ENCODE measurements at regions not wholly inside any gene's neighbourhood (a gene's known extent, or its start where the extent isn't known, plus 50 kb on each side); places are given as distances from the start of the nearest gene placed in this dataset.
"Not testable (repeated sequence)": the region's sequence is repeated elsewhere in the genome, so short reads cannot be mapped to it uniquely, and the experiment has no call there.

DNA sequence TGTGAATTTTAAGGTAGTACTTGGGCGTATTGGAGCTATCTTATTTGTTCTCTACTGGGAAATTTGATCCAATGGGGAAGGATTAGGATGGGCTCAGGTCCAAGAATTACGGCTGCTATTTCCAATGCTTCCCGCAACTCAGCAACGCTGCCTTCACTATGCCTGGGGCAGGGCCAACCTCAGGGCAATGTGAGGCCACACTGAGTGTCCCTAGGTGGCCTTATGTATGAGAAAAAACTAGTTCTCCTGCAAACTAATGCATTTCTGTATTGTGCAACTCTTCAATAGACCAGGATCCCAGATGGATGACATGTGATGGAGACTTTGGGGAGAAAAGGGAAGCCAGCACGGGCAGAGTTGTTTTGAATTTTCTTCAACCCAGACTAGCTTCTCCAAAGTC lies 168.1 kb downstream of the DUSP10 start:
- DNase-seq (ENCODE audit: low read depth, low spot score), result no peak

GRCh38 chr1:221574529-221574928 lies 167.4 kb downstream of the DUSP10 start:
- DNase-seq (ENCODE audit: low read depth, low spot score), result no peak

GRCh38 chr1:221575605-221576004 lies 166.3 kb downstream of the DUSP10 start:
- DNase-seq (ENCODE audit: low read depth, low spot score), result no peak

DNA sequence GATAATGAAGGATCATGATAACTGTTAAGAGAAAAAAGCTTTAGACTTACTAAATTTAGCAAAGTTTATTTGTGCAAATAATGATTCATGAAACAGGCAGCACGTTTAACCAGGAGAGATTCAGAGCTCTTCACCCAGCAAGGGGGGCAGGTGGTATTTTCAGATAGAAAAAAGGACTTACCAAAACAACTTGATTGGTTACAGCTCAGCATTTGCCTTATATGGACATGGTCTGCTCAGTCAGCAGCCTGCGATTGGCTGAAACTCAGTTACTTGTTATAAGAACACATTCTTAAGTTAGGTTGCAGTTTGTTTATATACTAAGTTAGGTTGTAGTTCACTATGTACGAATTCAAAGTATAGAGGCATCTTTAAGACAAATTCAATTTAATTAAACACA lies 165.6 kb downstream of the DUSP10 start:
- DNase-seq (ENCODE audit: low read depth, low spot score), result no peak

DNA sequence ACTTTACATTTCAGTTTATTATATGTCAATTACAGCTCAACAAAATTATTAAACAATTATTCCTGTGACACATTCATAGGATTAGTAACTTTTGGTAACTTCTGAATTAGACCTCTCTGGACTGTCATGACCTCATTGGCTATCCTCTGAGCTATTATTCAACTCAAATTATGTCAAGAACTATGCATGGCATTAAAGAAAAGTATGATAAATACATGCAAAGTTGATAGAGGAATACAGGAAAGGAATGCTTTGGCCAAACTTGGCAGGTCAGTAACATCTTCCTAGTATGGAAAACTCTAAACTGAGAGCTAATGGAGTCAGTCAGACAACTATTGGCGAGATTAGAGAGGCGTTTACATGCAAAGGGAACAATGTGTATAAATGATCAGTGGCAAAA lies 158.4 kb downstream of the DUSP10 start:
- no peak for DNase-seq (ENCODE audit: low read depth, low spot score)

GRCh38 chr1:221587013-221587412 lies 154.9 kb downstream of the DUSP10 start:
- DNase-seq (ENCODE audit: low read depth, low spot score), result not testable (repeated sequence)

DNA sequence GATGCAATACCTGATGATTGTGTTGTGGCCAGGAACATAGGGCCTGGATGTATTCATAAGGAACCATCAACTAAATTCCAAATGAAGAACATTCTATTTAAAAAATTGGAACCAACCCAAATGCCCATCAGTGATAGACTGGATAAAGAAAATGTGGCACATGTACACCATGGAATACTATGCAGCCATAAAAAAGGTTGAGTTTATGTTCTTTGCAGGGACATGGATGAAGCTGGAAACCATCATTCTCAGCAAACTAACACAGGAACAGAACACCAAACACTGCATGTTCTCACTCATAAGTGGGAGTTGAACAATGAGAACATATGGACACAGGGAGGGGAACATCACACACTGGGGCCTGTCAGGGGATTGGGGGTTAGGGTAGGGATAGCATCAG lies 150.6 kb downstream of the DUSP10 start:
- DNase-seq (ENCODE audit: low read depth, low spot score), result not testable (repeated sequence)

- DNase-seq (ENCODE audit: low read depth, low spot score), result no peak
These were observed 147.3 kb downstream of the DUSP10 start for GRCh38 chr1:221594576-221594975.

- no peak for DNase-seq (ENCODE audit: low read depth, low spot score)
These were observed 143.8 kb downstream of the DUSP10 start for GRCh38 chr1:221598122-221598521.

GRCh38 chr1:221601166-221601565 lies 140.7 kb downstream of the DUSP10 start:
- no peak for DNase-seq (ENCODE audit: low read depth, low spot score)

GRCh38 chr1:221602830-221603229 lies 139.1 kb downstream of the DUSP10 start:
- no peak for DNase-seq (ENCODE audit: low read depth, low spot score)

DNA sequence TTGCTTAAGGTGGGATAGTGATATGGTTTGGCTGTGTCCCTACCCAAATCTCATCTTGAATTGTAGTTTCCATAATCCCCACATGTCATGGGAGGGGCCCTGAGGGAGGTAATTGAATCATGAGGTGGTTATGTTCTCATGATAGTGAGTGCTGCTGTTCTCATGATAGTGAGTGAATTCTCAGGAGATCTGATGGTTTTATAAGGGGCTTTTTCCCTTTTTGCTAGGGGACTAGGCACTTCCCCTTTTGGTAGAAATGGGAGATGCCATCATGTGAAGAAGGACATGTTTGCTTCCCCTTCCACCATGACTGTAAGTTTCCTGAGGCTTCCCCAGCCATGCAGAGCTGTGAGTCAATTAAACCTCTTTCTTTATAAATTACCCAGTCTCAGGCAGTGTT lies 137.5 kb downstream of the DUSP10 start:
- DNase-seq (ENCODE audit: low read depth, low spot score), result not testable (repeated sequence)

DNA sequence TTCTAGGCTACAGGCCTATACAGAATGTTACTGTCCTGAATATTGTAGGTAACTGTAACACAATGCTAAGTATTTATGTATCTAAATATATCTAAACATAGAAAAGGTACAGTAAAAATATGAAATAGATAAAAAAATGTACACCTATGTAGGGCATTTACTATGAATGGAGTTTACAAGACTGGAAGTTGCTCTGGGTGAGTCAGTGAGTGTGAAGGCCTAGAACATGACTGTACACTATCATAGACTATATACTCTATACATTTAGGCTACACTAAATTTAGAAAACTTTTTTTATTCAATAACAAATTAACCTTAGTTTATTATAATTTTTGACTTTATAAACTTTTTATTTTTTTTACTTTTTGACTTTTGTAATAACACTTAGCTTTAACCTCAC lies 136.9 kb downstream of the DUSP10 start:
- no peak for DNase-seq (ENCODE audit: low read depth, low spot score)

DNA sequence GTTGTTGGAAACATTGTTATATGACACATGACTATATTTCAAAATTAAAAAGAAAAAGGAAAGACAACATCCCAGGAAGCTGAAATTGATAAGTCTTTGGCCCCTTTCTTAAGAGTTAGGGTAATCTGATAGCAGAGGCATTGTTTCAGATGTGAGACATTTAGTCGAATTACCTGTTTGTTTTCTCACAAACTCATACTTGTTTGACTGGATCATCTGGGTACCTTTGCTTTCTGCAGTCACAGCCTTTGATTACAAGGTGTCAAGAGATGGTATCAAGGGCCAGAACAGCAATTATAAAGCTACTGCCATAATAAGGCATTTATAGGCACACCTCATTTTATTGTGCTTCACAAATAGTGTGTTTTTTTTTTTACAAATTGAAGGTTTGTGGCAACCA lies 136.3 kb downstream of the DUSP10 start:
- DNase-seq (ENCODE audit: low read depth, low spot score), result no peak

DNA sequence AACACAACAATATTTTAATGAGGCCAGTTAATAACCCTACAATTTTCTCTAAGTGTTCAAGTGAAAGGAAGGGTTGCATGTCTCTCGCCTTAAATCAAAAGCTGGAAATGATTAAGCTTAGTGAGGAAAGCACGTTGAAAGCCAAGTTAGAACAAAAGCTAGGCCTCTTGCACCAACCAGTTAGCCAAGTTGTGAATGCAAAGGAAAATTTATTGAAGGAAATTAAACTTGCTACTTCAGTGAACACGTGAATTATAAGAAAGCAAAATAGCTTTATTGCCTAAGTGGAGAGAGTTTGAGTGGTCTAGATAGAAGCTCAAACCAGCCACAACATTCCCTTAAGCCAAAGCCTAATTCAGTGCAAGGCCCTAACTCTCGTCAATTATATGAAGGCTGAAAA lies 135.6 kb downstream of the DUSP10 start:
- DNase-seq (ENCODE audit: low read depth, low spot score), result no peak

GRCh38 chr1:221608835-221609320 lies 133.0 kb downstream of the DUSP10 start:
- DNase-seq (ENCODE audit: low read depth, low spot score), result no peak

DNA sequence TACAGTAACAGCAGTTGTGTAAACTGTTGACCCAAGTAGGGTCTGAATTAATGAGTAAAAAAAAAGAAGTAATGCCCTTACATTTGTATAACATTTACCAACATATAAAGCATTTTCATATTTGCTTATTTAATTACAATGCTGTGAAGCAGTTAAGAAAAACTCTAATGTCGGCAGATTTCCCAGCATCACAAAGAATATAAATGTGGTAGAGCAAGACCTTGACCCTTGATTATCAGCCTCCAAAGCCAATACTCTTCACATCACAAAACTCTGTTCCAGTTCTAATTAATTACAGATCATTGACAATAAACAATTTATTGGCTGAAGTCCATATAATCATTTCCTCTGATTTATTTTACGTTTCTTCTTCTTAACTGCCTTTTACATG lies 130.2 kb downstream of the DUSP10 start:
- no peak for DNase-seq (ENCODE audit: low read depth, low spot score)

DNA sequence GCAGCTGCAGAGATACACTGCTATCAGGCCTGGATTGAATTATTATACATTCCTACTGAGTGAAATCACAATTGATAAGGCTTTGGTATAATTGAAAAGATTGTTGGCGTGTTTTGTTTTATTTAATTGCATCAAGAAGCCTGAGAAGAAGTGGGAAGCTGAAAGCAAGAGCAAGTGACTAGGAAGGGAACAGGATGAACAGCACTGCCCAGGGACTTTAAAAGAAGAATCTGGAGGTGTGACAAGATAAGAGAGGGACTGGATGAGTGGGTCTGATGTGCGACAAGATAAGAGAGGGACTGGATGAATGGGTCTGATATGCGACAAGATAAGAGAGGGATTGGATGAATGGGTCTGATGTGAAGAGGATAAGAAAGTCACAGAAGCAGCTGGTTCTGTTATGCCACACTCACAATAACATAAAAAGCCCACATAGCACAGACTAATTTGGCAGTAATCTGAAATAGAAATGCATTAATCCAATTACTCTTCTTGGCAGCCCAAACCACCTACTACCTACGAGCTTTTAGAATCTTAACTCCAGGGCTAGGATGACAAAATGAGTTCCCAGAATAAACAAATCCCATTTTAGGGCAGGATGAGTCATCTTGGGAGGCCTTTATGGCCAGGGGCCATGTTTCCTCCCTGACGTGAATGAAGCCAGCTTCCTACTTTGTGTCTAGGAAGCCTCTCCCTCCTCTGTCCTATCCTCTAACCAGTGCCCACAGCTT lies 129.7 kb downstream of the DUSP10 start:
- no peak for DNase-seq (ENCODE audit: low read depth, low spot score)

DNA sequence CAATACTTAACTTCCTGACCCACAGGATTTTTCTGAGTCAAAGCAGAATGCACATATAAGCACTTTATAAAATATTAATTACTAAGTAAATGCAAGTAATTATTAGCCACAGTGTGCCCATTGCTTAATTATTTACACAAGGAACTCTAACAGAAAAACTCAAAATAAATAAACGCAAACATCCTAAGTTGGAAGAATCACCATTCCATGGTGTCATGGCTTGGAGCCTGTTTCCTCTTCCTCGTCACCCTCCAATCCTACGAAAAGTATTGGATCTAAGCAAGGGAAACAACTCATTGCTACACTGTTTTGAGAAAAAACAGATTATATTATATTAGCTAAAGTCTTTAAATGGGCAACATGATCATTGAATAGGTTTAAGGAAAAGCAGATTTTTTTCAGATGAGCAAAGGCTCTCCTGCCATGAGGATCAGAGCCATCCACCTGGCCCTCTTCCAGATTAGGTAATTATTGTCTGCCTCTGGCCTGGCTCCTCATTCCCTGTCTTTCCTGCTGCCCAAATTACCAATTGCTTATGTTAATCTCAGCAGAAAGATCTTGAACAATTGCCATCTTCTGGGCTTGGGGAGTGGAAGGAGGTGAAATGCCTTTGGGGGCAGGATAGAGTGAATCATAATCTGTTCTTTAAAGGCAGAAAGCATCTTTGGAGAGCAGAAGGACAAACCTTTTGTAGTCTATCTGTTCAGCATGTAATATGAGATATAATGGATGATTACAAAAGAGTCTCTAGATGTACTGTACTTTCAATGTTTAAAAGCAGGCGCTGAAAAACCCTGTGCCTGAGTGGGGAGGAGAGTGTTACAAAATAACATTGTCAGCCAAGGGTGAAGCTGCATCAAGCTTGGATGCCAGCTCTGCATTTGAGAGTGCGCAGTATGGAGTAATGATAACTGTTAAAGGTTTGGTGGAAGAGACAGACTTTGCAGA lies 121.2 kb downstream of the DUSP10 start:
- DNase-seq (ENCODE audit: low read depth, low spot score), result no peak

DNA sequence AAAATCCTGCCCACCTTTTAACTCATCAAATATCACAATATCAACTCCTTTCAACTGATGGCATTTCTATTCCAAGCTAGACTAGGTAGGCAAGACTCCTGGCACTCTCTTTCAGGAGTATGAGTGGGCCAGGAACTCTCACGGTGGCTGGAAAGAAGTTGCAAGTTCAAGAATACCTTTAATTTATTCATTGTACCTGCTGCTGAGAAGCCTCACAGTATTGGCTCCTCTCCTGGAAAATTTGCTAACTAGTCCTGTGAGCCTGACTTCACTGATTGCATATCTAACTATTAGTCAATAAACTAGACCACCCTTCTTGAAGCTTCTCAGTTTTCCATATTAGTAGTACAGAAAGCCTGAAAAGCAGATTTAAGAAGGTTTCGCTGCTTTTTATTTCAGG lies 120.2 kb downstream of the DUSP10 start:
- no peak for DNase-seq (ENCODE audit: low read depth, low spot score)

GRCh38 chr1:221622389-221622788 lies 119.5 kb downstream of the DUSP10 start:
- DNase-seq (ENCODE audit: low read depth, low spot score), result no peak

DNA sequence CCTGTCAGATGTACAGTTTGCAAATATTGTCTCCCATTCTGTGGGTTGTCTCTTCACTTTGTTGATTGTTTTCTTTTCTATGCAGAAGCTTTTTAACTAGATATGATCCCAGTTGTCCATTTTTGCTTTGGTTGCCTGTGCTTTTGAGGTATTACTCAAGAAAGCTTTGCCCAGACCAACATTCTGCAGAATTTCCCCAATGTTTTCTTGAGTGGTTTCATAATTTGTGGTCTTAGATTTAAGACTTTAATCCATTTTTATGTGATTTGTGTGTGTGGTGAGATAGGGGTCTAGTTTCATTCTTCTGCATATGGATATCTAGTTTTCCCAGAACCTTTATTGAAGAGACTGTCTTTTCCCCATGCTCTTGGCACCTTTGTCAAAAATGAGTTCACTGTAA lies 116.9 kb downstream of the DUSP10 start:
- no peak for DNase-seq (ENCODE audit: low read depth, low spot score)

GRCh38 chr1:221626041-221626440 lies 115.8 kb downstream of the DUSP10 start:
- no peak for DNase-seq (ENCODE audit: low read depth, low spot score)

All from iPS DF 19.7 (cell line).